Stimulated activated CD8-positive, alpha-beta memory T cell treated with anti-CD3 and anti-CD28 coated beads, Interleukin-15, amount 100 ng/mL, for 48 hours (primary cell): ENCODE measurements at regions not wholly inside any gene's neighbourhood (a gene's known extent, or its start where the extent isn't known, plus 50 kb on each side); places are given as distances from the start of the nearest gene placed in this dataset.

Experiments used
- DNase-seq, 2 donors: peaks; one replicate each; pipeline ENCODE4 v3.0.0-alpha.2; 2020; ENCODE audit warnings: low read depth in 2 of 2

DNA sequence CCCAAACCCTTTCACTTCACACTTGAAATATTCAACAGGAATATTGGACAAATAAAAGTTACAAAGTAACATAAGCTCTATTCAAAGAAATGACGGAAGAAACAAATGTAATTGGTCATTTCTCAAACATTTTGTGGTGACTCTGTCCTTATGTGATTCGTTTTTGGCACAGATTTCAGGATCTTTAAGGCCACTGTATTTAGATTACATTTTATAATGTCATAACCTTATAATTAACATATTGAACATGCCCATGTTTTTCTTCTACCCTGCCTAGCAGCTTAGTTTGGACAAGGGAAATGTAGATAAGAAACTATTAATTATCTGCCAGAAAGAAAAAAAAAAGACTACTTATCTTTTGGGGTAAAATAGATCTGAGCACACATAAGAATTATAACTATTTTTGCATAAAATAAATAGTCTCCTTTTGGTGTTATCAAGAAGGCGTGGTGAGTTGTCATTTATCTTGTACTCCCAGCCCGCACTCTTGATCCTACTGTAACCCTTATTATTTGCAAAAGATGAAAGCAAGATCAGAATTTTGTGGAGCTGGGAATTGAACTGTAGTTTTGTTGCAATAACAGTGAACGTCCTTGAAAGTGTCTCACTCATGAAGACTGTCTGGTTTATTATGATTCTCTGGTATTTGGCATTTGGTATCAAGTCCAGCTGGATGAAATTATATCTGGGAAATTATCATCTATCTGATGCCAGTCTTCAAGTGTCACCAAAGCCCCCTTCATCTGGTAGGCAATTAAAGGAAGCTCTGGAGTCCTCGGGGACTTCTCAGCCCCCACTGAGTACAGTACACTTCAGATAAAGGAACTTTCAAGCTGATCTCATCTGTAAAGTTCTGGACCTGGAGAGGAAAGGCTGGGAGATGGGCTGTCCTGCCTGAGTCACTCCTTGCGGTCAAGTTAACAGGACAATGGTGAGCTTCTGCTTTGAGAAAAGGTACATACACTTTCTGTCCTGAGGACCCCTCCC is 175.7 kb upstream of the INHBA start:
- DNase-seq, result no peak

DNA sequence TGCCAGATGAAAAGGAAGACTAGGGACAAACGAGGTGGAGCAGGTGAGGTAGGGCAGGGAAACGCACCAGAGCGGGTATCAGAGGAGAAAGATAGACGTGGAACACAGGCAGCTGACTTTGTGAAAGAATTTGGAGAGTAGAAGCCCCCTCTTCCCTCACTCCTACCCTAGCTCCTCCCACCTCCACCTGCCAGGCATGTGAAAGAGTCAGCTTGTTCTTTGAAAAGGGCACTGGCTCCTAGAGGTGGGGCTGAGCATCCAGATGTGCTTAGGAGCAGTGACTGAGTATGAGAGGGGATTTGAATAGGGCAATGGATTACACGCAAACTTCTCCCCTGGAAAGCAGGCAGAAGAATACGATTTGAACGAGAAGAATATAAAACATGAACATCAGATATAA is 174.2 kb upstream of the INHBA start:
- no peak for DNase-seq

DNA sequence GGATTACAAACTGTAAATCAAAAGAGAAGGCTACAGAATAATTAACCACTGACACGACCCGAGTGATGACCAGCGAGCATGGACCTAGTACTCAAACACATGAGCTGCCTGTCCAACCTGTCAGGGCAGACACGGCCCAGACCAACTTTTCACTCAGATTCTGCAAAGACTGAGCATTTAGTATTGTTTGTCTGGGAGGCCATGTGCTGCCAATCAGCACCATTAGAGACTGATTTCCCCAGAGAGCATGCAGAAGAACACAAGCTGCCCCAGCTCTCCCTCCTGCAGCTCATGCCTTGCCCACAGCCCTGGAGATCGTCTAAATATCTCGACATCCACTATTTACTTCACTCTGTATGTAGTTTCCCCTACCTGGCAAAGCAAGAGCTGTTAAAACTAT is 172.6 kb upstream of the INHBA start:
- DNase-seq, result no peak

DNA sequence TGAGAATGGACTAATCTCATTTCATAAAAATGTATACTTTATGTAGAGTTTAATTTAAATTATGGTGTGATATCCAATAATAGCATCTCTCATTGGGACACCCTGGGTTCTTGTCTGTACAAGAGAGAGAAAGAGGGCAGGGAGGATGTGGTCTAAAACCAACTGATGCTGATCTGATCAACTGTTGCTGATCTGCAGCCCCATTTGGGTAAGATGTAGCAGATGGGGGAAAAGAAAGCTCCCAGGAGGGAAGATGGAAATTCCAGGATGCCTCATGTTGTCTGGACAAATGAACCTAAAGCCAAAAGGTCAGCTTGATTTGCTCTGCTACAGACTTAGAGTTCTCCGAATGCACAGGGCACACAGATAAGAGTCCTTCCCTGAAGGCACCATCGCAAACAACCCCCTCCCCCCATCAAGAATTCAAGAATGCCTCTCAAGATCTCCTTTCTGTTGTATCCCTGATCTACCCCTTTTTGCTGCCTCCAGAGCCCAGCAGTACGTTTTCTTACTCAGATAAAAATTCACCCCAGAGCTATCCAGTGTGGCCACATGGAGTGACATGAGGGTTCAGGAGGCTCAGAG is 171.4 kb upstream of the INHBA start:
- no peak for DNase-seq

DNA sequence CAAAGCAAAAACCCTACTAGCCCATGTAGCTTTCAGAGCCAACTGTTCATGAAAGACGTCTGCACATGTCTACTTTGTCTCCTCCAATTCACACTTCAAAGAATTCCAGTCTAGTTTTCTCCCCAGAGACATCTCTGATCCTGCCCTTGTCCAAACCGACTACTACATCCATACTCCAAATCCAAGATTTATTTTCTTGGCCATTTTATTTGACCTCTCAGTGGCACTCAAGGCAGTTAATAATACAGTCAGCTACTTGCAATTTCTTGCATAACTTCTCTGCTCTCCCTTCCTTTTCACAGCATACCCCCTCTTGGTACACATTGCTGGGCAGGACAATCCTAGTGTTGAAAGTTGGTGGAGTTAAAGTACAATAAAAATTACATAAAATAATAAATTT is 170.9 kb upstream of the INHBA start:
- no peak for DNase-seq

DNA sequence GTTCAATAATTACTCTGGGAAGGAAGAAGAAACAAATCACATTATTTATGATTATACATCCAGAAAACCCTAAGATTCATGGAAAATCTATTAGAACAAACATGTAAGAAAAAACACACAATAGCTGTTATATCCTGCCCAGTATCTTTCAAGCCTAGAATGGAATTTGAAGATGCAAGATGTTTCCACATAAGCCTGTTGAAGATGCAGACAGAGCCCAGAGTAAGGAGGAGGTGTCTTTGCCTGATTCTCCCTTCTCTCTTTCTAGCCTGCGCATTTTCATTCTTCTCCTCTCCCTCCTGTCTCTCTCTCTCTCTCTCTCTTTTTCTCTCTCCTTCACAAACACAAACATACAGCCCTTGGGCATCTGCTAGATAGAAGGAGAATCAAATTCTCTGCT is 170.1 kb upstream of the INHBA start:
- DNase-seq, result no peak

DNA sequence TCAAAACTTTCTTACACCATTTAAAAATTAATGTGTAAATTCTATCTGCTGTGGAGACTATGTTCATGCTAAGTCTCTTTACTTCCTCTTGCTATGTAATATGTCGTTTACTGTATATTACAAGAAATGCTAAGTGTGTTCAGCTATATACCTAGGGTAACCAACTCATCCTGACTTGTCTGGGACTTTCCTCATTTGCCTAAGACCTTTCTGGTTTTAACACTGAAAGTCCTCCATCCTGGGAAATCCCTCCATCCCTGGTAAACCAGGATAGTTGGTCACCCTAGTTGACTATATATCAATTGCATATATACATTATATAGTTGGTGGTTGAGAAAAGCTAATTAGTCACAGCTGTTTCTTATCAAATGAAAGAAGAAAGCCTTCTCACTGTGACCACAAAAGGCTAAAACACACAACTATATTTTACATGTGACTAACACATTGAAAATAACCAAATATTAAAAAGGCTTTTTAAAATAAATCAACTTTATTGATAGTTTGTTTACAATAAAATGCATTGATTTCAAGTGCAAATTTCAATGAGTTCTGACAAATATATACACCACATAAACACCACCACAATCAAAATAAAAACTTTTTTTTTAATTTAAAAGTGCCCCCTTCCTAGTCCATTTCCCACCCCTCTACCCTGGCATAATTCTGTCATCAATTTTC is 167.7 kb upstream of the INHBA start:
- no peak for DNase-seq

DNA sequence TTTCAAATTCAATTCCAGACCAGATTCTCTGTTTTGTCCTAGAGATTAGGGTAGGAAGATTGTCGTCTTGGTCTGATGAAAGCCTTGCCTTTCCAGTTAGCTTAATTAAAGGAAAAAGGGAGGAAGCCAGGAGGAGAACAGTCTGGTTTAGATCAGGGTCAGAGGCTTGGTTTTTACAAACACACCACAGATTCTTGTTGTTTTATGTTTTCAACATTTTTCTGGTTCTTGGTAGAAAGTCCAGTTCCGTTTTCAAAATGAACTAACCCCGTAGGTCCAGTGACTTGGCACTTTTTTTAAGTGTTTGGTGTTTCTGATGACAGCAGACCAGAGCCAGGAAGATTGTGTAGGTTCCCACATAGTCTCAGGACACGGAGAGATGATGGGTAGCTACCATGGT is 167.1 kb upstream of the INHBA start:
- no peak for DNase-seq

DNA sequence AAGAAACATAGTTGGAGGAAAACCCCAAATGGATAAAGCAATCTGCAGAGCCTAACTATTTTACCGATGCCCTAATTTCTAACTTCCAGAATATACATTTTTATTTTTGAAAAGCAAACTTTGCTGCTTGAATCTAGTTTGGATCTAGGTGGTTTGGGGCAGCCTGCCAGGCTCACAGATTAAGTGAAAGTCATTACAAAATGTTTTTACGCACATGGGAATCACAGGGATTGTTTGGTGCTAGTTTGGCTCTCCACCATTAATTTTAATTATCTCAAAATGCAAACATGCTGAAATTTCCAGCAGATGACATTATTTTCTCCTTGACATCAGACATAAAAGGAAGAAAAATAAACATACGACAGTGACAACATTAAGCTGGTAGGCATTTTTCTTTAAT is 166.7 kb upstream of the INHBA start:
- DNase-seq, result no peak

DNA sequence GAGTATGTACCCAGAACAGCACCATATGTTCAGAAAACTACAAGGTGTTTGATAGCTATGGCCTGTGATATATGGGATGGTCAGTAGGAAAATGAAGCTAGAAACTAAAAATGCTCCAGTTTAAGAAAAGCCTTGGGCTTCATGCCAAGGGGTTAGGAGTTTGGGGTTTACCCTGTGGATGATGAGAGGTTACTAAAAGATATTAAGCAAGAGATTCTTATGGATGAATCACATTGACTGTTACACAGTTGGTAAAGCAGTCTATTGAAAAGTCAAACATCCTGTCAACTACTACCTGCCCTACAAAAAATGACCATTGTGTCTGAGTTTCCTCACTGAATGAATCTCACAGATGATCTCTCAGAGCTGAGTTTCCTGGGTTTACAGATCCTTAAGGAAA is 166.2 kb upstream of the INHBA start:
- DNase-seq, result no peak

DNA sequence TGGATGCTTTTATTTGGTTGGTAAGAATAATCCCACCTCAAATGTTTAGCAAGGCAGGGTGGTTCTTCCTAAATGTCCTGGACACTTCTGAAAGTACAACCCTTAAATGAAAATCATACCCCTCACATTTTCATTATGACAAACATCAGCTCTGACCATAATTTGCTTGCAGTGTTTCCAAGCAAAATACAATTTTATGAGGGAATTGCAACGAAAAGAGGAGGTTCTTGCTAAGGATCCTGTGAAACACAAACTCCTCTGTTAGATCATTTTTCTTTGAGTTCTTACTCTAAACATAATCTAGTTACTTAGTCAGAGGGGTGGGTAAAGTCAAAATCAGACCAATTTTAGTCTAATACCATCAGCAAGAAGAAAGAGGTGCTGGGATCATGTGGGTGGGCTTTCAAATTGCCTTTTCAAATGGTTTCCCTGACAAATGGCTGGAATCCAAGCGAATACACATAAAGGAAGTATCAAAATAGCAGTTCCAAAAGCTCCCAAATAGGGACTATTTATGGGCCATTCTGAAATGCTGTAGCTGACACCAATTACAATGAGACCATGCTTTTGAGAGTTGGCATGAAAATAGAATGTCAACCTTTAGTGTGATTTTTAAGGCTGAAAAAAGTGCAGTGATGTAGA is 164.9 kb upstream of the INHBA start:
- no peak for DNase-seq

DNA sequence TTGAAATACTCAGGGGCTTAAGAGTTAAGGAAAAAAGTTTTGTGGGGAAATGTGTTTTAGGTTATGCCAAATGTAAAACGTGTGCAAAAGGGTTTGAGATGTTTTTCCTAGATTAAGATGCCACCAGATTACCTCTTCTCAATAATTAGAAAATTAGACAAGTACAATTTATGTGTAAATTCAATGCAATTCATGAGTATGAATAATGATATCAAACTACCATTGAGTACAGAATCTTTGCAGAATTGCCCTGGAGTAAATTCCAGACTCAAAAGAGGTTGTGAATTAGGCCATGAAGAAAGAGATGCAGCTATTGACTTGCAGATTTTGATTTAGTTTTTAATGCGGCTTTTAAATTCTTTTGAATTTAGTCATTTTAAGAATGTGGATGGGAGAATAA is 159.4 kb upstream of the INHBA start:
- no peak for DNase-seq

DNA sequence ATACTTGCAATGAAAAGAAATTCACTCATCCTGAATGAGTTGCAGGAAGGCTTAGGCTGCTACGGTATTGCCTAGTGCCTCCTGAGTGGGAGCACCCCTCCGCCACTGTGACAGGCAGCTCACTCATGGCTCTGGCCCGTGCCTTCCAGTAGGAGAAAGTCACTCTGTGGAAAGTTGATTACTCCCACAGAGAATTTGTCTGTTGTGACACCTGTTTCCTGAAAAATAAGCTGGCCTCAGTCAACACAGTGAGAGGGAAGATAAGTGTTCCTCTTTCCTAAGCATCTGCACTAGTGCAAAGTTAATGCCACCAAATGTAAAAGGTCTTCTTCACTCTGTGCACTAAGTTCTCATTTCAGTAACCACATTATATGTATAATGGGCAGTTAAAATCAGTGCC is 158.8 kb upstream of the INHBA start:
- no peak for DNase-seq

DNA sequence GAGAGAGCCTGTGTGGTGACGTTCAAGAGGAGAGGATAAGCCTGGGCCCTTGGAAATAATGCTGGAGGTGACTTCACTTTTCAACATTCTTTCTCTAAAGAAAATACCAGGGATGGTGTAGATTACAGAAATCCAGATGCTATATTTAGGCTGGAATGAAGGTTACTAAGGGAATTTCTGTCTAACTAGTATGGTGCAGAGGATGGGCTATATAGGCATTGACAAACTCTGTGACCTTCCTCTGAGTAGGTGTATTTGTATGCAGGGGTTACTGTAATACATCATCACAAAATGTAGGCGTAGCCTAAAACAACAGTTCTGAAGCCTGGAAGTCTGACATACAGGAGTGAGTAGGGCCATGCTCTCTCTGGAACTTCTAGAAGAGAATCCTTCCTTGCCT is 155.3 kb upstream of the INHBA start:
- no peak for DNase-seq

DNA sequence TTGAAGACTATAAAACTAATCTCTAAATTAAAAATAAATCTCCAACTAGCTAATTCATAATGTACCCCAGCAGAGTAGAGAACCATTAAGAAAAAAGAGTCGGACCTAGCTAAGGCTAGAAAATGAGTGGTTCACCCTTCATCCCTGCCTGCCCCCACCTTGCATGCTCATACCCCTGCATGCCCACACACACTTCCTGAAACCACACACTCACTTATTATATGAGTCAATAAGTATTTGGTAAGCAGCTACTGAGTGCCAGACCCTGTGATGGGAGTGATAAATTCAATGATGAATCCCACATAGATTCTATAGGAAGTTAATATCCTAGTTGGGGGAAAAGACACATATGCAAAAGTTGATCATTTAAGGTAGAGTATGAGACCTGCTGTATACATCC is 152.9 kb upstream of the INHBA start:
- no peak for DNase-seq

DNA sequence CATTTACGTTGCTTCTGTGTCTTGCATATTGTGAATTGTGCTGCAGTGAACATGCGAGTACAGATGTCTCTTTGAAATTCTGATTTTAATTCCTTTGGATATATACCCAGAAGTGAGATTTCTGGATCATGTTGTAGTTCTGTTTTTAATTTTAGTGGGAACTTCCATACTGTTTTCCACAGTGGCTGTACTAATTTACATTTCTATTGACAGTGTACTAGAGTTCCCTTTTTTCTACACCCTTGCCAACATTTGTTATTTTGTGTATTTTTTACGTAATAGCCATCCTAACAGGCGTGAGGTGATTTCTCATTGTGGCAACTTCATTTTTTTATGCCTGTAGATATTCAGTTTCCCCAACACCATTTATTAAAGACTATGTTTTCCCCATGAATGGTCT is 144.7 kb upstream of the INHBA start:
- DNase-seq, result no peak

DNA sequence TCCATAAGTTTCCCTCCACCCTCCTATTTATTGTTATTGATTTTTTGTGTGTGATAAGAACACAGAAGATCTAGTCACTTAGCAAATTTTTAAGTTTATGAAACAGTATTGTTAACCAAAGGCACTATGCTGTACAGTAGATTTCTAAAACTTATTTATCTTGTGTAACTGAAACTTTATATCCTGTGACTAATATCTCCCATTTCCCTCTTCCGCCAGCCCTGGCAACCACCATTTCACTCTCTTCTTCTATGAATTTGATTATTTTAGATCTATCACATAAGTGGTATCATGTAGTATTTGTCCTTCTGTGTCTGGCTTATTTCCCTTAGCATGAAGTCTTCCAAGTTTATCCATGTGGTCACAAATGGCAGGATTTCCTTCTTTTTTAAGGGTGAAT is 144.3 kb upstream of the INHBA start:
- DNase-seq, result no peak

DNA sequence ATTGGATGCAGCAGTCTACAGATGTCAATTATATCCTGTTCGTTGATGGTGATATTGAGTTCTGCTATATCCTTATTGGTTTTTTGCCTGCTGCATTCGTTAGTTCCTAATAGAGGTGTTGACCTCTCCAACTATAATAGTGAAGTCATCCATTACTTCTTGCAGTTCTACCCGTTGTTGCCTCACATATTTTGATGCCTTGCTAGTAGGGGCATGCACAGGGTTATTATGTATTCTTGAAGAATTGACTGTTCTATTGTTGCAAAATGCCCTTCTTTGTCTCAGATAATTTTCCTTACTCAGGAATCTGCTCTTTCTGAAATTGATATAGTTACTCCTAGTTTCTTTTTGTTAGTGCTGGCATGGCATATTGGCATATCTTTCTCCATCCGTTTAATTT is 140.1 kb upstream of the INHBA start:
- no peak for DNase-seq

DNA sequence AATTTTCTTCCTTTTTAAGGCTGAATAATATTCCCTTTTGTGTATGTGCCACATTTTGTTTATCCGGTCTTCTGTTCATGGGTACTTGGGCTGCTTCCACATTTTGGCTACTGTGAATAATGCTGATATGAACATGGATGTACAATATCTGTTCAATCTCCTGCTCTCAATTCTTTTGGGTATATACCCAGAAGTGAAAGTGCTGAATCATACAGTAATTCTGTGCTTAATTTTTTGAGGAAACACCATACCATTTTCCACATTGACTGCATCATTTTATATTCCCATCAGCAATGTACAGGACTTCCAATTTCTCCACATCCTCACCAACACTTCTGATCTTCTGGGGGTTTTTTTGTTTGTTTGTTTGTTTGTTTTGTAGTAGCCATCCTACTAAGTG is 135.0 kb upstream of the INHBA start:
- DNase-seq, result no peak

DNA sequence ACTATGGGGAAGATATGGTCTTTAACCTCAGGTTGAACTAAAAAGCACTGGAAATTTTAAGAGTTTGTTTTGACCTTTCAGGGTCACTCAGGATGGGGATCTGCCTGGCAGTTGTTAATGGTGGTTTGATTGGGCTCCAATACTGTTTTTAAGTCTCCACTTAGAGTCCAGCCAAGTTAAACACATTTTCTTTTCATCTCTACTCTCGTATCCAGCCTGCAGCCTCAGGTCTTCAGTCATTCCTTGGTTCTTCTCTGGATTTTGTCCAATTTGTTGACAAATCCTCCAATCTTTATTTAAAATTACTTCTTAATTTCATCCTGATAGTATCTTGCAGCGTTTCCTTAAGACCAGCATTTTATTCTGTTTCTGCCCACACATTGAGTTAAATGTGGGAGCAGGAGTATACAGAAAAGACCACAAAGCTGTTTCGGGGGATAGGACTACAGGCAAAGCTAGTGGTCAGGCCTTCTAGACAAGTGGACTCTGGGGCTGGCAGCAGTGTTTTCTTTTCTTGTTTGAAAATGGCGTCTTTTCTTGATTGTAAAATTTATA is 133.2 kb upstream of the INHBA start:
- DNase-seq, result no peak

DNA sequence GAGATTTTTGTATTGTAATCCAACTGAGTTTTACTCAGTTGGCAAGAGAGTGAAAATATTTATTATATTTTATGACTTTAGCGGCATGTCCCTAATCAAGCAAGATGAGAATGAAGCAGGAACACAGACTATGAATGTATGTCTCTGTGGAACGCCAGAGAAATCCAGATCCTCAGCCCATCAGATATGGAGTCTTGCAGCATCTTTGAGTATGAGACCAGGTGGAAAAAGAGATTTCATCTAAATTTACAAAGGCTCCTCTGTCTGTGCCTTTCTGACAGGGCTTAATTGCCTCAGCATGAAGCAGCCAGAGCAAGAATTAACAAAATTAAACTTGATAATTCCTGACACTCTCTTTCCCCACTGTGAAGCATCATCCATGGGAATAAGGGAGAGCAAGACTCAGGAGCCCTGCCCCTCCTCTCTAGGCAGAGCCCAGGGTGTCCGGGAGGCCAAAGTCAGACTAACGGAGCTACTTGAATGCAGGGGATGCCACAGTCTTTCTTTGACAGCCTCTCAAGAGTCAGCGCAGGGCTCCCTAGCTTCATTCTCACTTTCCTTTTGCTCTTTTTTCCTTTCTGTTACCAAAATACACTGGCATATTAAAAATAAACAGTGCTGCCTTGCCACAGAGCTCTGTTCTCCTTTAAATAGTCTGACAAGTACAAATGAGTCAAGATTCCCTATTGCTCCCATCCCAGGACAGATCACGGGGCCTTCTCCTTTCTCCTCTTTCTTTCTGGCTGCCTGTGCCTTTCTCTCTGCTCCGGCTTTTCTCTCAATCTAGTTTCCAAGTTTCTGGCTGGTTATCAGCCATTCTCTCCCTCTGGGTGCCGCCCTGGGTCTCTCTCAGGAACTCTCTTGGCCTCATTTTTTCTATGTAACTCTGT is 132.2 kb upstream of the INHBA start:
- DNase-seq, result no peak
